ENCODE measurements at regions not wholly inside any gene's neighbourhood (a gene's known extent, or its start where the extent isn't known, plus 50 kb on each side); places are given as distances from the start of the nearest gene placed in this dataset.
A peak's percentile ranks its signal among the peaks of the same experiment; 100 is the strongest.
"Not testable (repeated sequence)": the region's sequence is repeated elsewhere in the genome, so short reads cannot be mapped to it uniquely, and the experiment has no call there.

DNA sequence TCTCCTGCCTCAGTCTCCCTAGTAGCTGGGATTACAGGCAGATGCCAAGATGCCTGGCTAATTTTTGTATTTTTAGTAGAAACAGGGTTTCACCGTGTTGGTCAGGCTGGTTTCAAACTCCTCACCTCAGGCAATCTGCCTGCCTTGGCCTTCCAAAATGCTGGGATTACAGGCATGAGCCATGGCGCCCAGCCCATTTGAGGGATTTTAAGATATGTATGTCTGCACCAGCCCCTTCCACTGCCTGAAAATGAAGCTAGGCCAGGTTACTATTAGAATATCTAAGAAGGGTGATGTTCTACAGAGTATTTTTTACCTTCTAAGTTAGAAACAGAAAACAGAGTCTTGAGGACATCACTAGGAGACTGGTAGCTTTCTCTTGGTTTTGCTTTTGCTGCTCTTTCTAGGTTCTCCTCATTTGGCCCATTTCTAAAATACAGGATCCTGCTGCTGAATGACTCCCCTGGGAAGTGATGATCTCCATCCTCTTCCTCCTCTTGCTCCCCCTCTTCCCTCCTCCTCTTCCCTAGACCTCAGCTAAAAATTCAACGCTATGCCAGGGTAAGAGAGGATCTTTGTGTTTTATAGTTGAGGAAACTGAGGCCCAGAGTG is 118.5 kb downstream of the MYCN start:
- DNase-seq, result no peak

DNA sequence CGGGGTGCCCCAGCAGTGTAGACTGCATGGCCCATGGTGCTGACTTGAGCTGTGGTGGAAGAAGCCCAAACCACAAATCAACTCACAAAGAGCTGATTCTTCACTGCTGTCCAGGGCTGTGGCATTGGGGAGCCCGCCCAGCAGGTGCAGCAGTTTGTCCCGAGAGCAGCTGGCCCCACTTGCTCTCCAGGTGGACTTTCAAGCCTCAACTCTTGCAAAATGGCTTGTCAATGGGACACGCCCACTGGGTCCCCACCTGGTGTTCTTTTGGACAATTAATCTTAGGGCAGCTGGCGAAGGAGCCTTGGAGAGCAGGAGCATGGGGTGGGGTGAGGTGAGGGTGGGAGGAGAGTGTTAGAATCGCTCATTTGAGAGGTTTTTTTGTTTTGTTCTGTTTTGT is 117.9 kb downstream of the MYCN start:
- no peak for DNase-seq

DNA sequence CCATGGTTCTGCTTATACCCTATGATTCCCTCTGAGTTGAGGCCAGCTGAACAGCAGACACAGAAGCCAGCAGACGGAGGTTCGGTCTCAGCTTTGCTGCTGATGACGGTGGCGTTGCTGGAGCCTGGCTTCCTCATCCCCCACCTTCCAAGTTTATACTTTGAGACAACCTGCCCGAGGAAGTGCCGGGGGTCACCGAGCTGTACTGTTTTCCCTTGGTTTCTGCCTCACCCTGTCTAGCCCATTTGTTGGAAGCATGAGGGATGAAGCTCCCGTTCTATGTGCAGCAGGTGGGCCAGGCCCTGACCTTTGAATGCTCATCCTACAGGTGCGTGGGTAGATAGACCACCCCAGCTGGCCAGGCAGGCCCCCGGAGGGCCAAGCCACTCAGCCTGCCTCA is 117.3 kb downstream of the MYCN start:
- no peak for DNase-seq

DNA sequence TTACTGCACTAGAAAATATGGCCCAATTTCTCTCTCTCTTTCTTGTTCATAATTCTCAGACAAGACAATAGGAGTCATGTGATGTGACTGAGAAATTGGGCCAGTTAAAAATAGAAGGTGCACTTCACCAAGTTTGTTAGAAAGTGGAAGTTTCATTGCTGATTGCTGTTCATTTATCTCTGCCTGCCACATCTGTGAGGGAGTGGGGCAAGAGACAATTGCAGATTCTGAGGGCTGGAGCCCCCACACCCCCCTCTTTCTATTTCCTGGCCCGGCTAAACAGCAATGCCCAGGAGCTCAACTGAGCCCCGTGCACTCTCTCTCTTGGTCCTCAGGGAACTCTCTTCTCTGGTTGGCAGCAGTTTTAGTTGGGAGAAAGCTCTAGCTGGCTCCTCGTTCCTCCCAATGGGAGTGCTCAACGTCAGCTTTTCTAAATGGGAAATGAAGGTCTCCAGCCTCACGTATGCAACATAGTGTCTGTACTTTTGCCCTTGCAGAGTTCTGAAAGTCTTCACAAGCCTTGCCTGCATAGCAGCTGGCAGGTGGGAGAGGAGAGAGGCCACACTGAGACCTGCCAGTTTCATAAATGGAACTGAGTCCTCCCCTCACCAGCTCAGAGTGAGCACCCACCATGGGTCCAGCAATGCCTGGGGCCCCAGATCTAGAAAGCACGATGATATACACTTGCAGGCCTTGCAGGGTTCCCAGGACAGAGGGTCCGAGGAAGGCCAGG is 115.7 kb downstream of the MYCN start:
- no peak for DNase-seq

DNA sequence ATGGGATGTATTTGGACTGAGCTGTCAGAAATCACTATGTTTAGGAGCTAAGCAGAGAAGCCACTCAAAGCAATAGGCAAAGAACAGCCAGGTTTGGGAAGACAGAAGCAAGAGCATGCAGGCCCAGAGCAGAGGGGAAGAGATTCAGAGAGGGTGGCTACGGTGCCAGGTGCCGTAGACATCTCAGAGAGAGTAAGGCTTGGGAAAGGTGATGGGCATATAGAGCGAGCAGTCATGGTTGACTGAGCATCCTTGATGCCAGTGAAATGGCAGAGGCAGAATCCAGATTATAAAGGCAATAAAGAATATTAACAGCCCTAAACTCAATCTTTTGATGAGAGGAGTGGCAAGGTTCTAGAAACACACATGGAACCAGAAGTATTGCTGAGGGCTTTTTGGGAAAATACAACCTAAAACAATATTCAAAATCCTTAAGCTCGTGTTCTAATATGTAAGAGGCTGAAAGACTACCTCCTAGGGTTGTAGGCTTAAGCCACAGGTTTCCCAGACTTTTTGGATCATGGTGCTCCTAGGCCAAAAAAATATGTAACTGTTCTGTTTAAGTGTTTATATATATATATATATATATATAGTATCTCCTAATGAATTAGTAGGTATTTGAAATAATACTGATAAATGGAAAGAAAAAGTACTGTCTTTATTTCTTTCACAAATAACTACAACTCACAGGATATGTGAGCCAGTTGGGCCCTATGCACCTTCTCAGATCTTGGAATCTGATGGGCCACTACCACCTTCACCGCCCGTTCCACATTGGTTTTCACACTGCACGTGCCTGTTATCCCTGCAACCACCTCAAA is 113.3 kb downstream of the MYCN start:
- DNase-seq, result no peak

DNA sequence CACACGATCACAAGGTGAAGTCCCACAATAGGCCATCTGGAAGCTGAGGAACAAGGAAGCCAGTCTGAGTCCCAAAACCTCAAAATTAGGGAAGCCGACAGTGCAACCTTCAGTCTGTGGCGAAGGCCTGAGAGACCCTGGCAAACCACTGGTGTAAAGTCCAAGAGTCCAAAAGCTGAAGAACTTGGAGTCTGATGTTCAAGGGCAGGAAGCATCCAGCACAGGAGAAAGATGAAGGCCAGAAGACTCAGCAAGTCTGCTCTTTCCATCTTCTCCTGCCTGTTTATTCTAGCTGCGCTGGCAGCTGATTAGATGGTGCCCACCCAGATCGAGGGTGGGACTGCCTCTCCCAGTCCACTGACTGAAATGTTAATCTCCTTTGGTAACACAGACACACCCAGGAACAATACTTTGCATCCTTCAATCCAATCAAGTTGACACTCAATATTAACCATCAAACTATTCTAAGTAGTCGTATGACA is 112.3 kb downstream of the MYCN start:
- DNase-seq, result not testable (repeated sequence)

DNA sequence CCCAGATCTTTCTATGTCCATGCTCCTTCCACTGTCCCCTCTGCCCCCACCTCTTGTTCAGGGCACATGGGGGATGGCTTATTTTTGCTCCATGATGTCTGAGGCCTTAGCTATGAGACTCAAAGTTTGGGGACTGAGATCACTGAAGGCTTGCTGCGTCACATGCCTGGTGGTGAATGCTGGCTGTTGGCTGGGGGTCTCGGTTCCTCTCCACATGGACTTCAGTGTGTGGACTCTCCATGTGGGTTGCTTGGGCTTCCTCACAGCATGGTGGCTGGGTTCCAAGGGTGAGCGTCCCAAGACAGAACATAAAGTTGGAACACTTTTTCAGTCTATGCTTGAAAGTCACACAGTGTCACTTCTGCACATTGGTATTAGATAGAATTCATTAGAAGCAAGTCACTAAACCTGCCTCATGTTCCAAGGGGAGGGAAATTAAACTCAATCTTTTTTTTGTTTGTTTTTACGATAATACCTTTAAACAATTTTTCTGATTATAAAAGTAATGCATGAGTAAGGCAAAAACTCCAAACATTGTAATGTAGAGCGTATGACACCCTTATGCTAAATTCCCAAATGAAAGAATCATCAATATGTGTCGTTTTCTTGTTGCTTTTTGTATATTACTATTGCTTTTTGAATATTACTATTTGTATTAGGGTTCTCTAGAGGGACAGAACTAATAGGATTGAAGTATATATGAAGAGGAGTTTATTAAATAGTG is 111.7 kb downstream of the MYCN start:
- DNase-seq, result no peak

DNA sequence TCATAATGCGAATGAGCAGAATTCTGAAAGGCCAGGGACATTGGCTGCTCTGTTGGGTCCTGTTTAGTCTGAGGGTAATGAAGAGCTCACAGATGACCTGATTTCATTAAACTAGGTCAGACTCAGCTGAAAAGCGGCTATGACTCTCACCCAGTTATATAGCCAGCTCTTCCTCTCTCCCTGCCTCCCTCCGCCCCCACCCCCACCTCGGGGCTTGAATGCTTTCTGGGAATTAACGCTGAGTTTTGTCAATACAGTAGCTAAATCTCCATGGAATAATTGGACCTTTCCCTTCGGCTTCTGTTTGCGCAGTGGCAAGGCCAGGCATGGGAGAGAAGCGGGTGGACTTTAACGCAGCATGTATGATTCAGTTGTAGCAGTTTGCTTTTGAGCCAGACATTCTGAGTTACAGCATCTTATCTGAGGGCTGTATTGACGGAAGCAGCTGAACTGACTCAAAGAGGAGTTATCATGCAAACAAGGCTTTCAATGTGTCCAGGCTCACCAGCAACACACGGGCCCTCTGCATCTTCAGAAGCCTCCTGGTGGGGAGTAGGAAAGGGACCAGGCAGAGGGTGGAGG is 110.6 kb downstream of the MYCN start:
- no peak for DNase-seq

DNA sequence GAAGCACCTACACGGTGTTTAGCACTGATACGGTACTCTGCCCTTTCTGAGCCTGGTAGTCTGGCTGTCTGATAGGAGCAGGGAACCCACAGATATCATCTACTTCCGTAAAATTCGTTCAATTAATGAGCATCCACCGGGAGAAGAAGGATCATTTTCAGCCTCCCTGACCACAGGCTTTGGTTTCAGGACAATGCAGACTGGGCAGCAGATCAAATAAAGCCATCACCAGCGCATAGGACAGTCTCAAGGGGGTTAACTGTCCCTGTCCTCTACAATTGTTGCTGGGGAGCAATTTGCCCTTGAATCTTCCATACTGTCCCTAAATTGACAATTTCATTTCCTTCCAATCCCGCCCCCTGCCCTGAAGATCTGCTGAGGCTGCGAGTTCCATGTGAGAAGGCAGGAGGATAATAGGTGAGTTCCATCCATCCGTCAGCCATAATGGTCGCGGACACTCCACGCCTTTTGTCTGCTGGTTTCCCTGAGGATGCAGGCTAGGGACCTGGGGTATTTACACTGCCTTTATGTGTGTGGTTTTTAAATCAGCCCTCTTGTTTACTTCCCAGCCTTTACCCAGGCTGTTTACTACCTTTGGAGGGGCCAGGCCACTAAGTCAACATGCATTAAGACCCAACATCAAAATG is 110.0 kb downstream of the MYCN start:
- DNase-seq, result no peak

DNA sequence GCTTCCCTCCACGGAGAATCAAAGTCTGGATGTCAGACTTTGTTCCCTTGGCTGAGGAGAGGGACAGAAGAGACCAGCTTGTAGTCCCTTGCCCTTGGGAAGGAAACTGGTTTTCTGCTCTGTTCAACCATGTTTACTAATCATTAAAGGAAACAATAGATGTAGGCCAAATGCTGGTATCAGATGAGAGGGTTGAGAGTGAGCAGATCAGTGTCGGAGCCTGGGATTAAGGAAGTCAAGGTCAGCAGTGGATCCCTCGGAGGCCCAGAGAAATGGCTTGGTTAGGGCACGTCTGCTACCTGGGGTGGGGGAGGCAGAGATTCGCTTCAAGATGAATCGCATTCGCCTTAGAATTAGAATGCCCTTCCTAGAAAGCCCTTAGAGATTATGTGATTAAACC is 109.1 kb downstream of the MYCN start:
- DNase-seq, result no peak

DNA sequence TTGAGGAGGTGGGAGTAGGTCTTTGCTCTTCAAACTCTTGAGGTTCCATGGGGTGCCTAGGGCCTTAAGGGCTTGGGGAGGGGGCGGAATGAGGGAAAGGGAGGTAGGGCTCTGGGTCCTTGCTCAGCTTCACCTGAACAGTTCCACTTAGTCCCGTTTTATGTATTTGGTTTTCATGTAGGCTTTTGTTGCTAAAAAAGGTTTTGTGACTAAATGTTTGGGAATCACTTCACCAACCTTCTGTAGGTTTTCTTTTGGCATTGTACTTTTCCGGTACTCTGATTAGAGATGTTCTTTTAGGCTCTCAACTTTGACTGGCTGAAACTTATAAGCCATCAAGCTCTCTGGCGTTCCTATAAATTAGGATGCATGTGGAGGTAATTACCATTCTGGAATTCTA is 108.1 kb downstream of the MYCN start:
- DNase-seq, result no peak

DNA sequence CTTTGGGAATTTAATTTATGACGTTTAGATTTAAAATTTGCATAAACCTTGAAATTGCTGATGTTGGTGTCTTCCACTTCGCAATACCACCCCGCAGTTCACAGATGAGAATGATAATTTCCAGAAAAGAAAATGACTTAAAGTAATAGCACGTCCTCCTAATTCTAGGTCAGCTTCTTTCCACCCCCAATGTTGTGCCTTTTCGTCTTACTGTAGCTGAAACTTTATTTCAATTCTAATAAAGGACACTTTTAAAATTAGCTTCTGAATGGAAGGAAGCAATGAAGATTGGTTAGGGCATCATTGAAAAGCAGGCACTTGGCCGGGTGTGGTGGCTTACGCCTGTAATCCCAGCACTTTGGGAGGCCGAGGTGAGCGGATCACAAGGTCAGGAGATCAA is 107.4 kb downstream of the MYCN start:
- DNase-seq, result no peak

DNA sequence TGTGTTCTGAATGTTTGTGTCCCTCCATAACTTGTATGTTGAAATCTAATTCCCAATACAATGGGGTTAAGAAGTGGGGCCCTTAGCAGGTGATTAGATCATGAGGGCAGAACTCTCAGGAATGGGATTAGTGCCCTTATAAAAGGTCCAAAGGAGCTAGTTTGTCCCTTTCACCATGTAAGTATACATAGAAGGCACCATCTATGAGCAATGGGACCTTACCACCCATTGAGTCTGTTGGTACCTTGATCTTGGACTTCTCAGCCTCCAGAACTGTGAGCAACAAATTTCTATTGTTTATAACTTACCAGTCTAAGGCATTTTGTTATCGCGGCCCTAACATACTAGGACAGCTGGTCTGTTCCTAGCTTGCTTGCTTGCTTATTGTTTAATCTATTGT is 106.3 kb downstream of the MYCN start:
- DNase-seq, result no peak

DNA sequence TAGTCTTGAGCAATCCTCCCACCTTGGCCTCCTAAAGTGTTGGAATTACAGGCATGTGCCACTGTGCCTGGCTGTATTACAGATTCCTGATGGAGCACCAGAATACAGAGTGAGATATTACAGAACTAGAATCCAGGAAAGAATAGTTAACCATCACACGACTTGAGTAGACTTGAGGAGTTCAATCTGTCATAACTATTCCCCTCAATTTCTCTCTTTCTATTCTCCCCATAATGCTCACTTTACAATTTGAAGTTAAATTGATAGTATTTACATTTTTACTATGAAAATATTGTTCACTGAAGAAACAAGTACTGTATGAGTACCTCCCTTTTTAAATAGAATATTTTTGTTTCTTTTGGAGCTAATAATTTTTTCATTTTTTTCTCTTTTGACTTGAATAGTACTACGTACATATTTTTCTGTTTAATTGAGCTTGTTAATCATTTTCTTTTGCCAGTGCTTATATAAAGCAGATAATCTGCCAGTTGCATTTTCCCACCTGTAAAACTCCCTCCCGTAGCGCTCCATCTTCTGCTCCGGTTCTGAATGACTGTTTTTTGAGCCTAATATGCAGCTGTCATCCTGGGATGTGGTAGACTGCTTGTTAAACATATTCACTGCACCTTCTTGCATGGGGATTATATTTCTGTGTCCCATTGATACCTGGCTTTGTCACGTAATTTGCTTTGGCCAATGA is 105.5 kb downstream of the MYCN start:
- no peak for DNase-seq

DNA sequence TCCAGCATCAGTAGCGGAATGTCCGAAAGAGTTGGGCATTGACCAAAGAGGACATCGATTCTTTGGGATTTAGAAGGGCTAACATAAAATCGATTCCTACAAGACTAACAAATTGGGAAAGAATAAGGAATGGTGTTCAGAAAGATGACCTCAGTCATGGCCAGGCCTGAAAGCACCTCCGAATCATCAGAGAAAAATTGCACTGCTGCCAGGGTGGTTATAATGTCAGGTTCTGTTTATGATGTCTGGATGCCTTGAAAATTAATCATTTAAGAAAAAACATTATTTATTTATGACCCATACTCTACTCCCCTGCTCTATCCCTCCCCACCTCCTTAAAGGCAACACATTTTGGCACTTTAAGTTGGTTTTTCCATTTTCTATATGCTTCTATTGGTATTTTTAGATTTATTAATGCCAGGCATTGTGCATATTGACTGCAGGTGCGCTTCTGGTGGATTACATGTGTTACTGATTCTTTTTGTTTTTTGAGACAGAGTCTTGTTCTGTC is 104.7 kb downstream of the MYCN start:
- peak; percentile 75 for DNase-seq

DNA sequence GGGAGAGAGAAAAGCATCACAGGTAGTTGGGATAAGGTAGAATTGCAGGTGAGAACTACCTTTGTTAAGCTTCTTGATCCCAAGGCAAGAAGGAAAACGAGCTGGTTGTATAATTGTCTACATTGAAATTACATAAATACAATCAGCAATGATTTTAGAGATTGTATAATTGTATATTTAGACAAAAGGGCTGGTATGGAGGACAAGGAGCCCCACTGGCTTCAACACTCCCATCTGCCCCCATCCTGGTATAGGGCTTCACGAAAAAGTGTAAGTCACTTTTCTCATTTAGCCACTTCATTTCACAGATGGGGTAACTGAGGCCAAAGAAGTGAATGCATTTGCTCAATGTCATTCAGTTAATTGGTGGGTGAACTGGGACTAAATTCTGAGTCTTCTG is 103.3 kb downstream of the MYCN start:
- DNase-seq, result no peak

DNA sequence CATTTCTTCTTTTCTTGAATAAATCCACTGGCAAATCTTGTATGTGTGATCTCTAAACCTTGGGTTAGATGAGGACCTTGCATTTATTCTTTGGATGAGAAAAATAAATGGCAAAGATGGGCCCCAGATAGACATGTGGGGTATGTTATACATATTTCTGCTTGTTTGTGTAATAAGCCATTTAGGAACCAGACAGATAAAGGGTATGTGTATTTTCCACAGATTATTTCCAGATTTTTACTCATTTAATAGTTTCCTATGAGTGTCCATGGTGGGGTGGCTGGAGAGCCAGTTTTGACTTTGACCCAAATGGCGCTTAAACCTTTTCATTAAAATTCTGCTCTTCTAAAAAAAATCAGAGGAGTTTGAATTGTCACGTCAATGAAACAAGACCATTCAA is 102.8 kb downstream of the MYCN start:
- no peak for DNase-seq

DNA sequence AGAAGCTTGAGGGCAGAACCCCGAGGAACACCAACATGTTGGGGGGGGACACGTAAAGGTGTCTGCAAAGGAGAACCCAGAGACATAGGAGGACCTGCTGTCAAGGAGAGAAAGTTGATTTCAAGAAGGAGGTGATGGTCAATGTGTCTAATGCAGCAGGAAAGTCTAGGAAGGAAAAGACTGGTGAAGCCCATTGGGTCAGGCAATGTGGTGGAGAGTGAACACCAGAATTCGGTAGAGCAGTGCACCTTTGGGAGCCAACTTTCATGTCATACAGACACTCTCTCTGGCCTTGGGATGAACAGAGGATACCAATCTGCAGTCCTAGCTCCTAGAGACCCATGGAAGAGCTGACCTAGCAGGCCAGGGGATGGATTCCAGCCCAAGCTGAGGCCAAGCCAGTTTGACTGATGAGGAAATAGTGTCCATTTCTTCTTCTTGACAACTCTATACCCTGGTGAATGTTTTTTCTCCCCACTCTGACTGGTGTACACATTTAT is 101.9 kb downstream of the MYCN start:
- no peak for DNase-seq

DNA sequence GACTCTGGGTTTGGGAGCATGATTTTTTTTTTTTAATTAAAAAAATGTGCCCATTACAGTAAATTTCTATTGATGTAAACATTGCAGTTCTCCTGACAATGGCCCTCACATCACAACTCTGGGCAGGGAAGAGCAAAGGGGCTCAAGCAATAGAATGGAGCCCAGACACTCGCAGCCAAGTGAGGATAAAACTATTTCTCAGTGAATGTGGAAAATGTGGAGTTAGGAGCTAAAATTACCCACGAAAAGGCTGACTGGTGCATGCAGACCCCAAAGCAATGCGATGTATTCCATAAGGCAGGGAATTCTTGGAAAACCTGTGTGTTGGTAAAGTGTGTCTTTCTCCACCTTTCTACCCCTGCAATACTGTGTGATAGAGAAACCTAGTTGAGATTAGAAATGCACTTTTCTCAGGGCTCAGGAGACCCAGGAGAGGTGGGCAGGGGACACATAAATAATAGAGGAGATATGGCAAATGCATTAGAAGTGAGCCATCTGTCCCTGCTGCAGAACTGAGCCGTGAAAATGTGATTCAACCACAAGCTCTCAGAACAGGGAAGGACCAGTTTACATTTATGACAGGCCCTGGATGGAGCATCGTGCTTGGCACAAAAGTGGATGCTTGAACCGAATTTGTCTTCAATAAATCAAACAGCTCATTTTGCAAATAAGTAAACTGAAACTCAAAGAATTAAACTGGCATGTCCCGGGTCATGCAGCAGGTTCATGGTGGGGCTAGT is 100.1 kb downstream of the MYCN start:
- DNase-seq, result no peak

DNA sequence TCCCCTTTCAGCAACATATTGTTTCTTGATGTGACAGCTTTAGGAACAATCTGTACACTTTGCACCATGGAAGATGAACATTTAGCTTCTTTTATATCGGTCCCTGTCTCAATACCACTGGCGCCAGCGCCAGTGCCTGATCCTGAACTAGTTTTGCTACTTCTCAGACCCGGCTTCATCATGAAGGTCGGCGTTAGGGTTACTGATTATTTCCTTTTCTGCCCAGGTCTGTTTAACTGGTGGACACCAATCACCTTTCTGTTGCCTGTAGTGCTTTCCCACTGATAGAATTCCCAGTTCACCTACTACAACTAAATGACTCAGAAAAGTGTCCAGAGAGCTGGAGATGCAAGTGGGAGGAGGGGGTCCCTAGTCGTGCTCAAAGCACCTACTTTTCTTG is 99.5 kb downstream of the MYCN start:
- DNase-seq, result no peak

DNA sequence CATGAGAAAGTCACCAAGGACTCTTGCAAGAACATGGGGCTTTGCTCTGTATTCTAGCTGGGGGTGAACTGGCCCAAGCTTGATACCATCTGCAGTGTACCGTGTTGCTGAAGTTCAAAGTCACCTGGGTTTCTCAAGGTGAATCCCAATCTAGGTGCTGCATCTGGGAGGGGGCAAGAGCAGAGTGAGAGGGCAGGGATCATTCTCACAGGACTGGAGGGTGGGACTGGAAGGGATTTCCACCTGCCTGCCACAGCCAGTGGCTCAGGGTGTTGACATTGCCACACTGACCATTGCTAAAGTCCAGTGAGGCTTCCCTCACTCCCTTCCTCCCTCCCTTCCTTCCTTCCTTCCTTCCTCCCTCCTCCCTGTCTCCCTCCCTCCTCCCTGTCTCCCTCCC is 98.7 kb downstream of the MYCN start:
- no peak for DNase-seq
